ENCODE measurements at regions not wholly inside any gene's neighbourhood (a gene's known extent, or its start where the extent isn't known, plus 50 kb on each side); places are given as distances from the start of the nearest gene placed in this dataset.
"Not testable (repeated sequence)": the region's sequence is repeated elsewhere in the genome, so short reads cannot be mapped to it uniquely, and the experiment has no call there.

DNA sequence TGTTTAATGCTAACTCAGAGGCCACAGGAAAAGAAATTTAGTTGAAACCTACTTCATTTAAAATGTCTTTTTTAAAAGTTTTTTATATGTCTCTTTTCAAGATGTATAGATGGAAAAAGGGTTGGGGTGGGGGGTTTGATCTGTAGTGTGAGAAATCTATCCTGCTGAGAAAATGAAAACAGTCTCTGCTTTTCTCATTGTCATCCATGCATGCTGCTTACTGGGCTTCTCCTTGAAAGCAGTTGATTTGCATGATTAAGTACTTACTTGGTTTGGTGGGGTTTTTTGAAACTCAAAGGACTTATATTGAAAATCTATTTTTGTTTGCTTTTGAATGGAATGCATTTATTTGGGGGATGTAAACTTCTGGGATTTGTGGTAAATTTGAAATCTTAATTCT lies 313.6 kb upstream of the DKK2 start:
- no peak overlapping the region for H3K27ac ChIP-seq
- H3K27me3 ChIP-seq: no peaks in the 10 kb centered on the region
- no peak overlapping the region for H3K4me3 ChIP-seq
- TF ChIP-seq, protein P1, sequence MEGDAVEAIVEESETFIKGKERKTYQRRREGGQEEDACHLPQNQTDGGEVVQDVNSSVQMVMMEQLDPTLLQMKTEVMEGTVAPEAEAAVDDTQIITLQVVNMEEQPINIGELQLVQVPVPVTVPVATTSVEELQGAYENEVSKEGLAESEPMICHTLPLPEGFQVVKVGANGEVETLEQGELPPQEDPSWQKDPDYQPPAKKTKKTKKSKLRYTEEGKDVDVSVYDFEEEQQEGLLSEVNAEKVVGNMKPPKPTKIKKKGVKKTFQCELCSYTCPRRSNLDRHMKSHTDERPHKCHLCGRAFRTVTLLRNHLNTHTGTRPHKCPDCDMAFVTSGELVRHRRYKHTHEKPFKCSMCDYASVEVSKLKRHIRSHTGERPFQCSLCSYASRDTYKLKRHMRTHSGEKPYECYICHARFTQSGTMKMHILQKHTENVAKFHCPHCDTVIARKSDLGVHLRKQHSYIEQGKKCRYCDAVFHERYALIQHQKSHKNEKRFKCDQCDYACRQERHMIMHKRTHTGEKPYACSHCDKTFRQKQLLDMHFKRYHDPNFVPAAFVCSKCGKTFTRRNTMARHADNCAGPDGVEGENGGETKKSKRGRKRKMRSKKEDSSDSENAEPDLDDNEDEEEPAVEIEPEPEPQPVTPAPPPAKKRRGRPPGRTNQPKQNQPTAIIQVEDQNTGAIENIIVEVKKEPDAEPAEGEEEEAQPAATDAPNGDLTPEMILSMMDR (IDR thresholded peaks at IDR 0.05): no peak
- no peaks in the 10 kb centered on the region for H3K9me3 ChIP-seq
- no peak for DNase-seq (ENCODE audit: low spot score)
- H3K36me3 ChIP-seq: no peaks in the 10 kb centered on the region
- H3K4me1 ChIP-seq: no peaks in the 10 kb centered on the region

DNA sequence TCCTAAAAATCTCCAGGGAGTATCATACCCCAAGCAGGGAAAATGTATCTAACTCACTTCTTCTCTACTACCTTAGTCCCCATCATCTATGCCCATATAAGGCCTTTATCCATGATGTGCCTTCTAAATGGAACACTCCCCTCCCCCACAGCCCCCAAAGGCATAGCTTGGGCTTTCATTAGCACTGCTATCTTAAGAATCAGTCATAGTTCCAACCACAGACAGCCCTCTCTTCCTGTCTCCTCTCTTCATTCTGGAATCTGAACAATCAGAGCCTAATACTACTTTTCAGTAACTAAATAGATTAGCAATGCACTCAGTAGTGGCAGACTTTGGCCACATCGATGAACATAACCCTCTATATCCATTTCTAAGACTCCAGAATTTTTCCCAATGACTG lies 313.2 kb upstream of the DKK2 start:
- no peak for DNase-seq (ENCODE audit: low spot score)
- H3K27me3 ChIP-seq: no peaks in the 10 kb centered on the region
- H3K36me3 ChIP-seq: no peaks in the 10 kb centered on the region
- TF ChIP-seq, protein P1 (IDR thresholded peaks at IDR 0.05): no peak
- no peak overlapping the region for H3K4me3 ChIP-seq
- H3K4me1 ChIP-seq: no peaks in the 10 kb centered on the region
- no peak overlapping the region for H3K27ac ChIP-seq
- H3K9me3 ChIP-seq: no peaks in the 10 kb centered on the region

DNA sequence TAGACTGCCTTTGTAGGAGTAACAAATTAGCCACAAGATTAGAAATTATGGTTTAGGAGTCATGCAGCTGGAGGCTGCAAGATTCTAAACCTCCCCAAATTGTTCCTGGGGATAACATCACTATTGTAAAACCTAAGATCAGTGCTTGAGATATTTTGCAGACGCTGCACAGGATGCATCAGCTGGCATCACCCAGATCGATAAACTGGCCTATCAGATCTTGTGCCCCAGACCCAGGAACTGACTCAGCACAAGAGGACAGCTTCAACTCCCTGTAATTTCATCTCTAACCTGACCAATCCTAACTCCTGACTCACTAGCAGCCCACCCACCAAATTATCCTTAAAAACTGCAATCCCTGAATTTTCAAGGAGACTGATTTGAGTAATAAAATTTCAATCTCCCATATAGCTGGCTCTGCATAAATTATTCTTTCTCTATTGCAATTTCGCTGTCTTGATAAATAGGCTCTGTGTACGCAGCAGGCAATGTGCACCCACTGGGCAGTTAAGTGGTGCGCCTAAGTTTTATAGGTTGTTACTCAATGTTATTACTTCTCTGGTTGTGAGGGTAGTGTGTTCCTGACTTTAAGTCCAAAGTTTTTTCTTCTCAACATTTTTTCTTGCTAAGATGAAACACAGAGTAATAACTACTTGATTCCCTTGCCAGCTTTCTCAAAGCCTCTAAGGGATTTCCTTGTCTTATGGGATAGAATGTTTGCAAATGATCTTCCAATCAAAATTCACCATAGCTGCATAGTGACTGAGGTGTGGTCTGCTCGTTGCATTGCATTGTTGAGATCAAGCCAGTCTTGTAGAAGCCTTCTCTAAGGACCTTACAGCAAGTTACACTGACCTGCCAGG lies 312.3 kb upstream of the DKK2 start:
- TF ChIP-seq, protein P1 (IDR thresholded peaks at IDR 0.05): no peak
- Histone ChIP-seq H3K4me1 (no peaks in the 10 kb centered on the region), H3K4me3 (no peak overlapping the region), H3K27ac (no peak overlapping the region), H3K36me3 (no peaks in the 10 kb centered on the region), H3K27me3 (no peaks in the 10 kb centered on the region), H3K9me3 (no peaks in the 10 kb centered on the region)
- DNase-seq (ENCODE audit: low spot score): no peak

DNA sequence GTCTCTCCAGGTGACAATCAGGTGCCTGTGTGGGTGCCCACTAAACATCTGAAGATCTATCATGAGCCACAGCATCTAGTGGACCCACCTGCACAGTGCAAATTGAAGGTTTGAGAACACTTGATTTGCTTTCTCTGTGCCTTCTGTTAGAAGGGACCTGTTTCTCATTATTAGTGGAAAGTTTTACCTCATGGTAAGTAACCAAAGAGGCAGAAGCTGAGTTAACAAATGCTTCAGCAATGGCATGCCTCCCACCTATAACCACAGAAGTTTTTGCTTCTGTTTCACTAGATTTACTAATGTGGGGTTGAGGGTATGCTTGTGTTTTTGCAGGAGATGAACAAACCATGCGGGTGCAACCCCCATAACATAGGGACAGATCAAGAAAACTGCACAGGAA lies 297.4 kb upstream of the DKK2 start:
- Histone ChIP-seq H3K36me3 (no peaks in the 10 kb centered on the region), H3K27ac (no peak overlapping the region), H3K4me1 (no peaks in the 10 kb centered on the region), H3K4me3 (no peak overlapping the region), H3K27me3 (no peaks in the 10 kb centered on the region), H3K9me3 (peaks cover 0 to under 1% of the 10 kb centered on the region in 2 donors)
- TF ChIP-seq, protein P1 (IDR thresholded peaks at IDR 0.05): no peak
- DNase-seq (ENCODE audit: low spot score): no peak

DNA sequence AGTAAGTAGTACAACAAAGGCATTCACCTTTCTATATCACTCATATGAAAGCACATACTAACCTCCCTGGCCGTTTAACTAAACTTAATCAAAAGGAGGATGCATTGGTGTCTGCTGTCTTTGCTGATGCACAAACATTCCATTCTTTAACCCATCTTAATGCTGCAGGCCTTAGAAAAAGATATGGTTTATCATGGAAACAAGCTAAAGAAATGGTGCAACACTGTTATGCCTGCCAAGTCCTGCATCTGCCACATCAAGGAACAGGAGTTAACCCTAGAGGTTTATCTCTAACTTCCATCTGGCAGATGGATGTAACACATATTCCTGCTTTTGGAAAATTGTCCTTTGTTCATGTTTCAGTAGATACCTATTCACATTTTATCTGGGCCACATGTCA lies 296.5 kb upstream of the DKK2 start:
- not testable (repeated sequence) for H3K27ac ChIP-seq; H3K4me3 ChIP-seq; H3K36me3 ChIP-seq; DNase-seq (ENCODE audit: low spot score); H3K27me3 ChIP-seq; H3K4me1 ChIP-seq; H3K9me3 ChIP-seq

DNA sequence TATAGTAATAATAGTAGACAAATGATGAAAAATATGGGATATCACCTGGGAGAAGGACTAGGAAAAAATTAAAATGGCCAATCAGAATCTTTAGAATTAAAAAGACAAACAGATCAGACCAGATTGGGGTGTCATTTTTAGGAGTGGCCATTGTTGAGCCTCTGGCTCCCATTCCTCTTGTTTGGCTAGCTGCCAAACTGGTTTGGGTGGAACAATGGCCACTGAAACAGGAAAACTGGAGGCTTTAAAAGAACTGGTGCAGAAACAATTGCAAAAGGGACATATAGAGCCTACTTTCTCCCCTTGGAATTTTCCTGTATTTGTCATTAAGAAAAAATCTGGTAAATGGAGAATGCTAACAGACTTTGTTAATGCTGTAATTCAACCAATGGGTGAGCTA lies 294.8 kb upstream of the DKK2 start:
- Histone ChIP-seq H3K9me3 (peaks cover 0 to 11% of the 10 kb centered on the region in 2 donors), H3K4me1 (no peaks in the 10 kb centered on the region), H3K27ac (no peak overlapping the region), H3K36me3 (no peaks in the 10 kb centered on the region), H3K27me3 (no peaks in the 10 kb centered on the region), H3K4me3 (no peak overlapping the region)
- TF ChIP-seq, protein P1 (IDR thresholded peaks at IDR 0.05): no peak
- DNase-seq (ENCODE audit: low spot score): no peak
